ENCODE measurements at regions not wholly inside any gene's neighbourhood (a gene's known extent, or its start where the extent isn't known, plus 50 kb on each side); places are given as distances from the start of the nearest gene placed in this dataset.

DNA sequence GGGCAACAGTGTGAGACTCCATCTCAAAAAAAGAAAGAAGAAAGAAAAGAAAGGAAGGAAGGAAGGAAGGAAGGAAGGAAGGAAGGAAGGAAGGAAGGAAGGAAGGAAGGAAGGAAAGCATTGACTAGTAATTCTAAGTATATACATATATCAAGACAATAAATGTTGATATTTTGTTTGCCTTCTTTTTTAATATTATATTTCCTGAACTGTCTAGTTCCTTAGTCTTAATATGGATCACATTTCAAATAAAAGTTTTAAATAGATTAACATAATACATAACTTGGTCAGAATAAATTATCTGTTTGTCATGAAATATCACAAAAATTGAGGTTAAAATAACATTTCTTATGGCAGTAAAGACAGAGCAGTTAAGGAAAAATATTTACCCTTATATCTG, 1448.4 kb upstream of the C9orf72 start:
- TF ChIP-seq, protein P1, sequence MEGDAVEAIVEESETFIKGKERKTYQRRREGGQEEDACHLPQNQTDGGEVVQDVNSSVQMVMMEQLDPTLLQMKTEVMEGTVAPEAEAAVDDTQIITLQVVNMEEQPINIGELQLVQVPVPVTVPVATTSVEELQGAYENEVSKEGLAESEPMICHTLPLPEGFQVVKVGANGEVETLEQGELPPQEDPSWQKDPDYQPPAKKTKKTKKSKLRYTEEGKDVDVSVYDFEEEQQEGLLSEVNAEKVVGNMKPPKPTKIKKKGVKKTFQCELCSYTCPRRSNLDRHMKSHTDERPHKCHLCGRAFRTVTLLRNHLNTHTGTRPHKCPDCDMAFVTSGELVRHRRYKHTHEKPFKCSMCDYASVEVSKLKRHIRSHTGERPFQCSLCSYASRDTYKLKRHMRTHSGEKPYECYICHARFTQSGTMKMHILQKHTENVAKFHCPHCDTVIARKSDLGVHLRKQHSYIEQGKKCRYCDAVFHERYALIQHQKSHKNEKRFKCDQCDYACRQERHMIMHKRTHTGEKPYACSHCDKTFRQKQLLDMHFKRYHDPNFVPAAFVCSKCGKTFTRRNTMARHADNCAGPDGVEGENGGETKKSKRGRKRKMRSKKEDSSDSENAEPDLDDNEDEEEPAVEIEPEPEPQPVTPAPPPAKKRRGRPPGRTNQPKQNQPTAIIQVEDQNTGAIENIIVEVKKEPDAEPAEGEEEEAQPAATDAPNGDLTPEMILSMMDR (IDR thresholded peaks at IDR 0.05; ENCODE audit: low read length): no peak
- no peak for TF ChIP-seq EZH2 (IDR thresholded peaks at IDR 0.05; ENCODE audit: borderline replicate concordance, low read length)
